ENCODE measurements at regions not wholly inside any gene's neighbourhood (a gene's known extent, or its start where the extent isn't known, plus 50 kb on each side); places are given as distances from the start of the nearest gene placed in this dataset.

- TF ChIP-seq CTCF (IDR thresholded peaks at IDR 0.05) (no peak), EZH2 (IDR thresholded peaks at IDR 0.05) (no peak), EZH2phosphoT487 (IDR thresholded peaks at IDR 0.05) (no peak)
Measured at GRCh38 chr10:29205787-29206186, 83.1 kb upstream of the LYZL1 start.

Measured in neural progenitor cell (in vitro differentiated cells).